ENCODE measurements at regions not wholly inside any gene's neighbourhood (a gene's known extent, or its start where the extent isn't known, plus 50 kb on each side); places are given as distances from the start of the nearest gene placed in this dataset.

DNA sequence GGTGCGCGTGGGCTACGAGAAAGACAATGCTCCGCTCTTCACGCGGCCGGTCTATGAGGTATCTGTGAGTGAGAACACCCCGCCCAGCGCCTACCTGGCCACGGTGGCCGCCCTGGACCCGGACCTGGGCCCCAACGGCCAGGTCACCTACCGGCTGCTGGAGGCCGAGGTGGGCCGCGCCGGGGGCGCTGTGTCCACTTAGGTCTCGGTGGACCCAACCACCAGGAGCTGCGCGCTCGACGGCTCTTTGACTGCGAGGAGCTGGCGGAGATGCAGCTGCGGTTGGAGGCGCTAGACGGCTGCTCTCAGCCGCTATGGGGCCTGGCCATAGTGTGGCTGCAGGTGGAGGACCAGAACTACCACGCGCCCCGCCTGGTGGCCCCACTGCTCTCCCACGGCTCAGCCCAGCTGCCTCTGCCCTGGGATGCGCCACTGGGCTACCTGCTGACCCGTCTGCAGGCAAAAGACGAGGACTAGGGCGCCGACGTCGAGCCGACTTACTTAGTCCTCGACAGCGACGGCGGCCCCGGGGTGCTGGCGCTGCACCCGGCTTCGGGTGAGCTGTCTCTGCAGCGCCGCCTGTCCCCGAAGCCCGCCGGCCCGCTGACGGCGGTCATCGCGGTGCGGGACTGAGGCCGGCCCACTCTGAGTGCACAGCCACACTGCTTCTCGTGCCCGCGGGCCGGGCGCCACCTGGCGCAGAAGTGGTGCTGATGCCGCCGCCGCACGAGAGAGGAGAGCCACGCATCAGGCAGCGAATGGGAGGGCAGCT is 173.0 kb downstream of the OLFM4 start:
- TF ChIP-seq CTCF (IDR thresholded peaks at IDR 0.05) (peak in 3 of 12 donors; percentile 1 to 14 (median 2)), POLR2A (IDR thresholded peaks at IDR 0.05) (no peak)
